ENCODE measurements at regions not wholly inside any gene's neighbourhood (a gene's known extent, or its start where the extent isn't known, plus 50 kb on each side); places are given as distances from the start of the nearest gene placed in this dataset.

GRCh38 chr2:41129988-41130387 is 678.1 kb upstream of the SLC8A1 start:
- 75% methylated on average over 1 of the region's 3 CpGs for WGBS (ENCODE audit: insufficient coverage, low lambda C conversion rate)
- Histone ChIP-seq H3K4me1 (ENCODE audit: control insufficient read depth, insufficient read depth, low read length) (no peaks in the 10 kb centered on the region), H3K9me3 (ENCODE audit: control insufficient read depth, low read depth, low read length) (no peaks in the 10 kb centered on the region), H3K4me3 (ENCODE audit: low read length) (no peak overlapping the region), H3K36me3 (ENCODE audit: control insufficient read depth, insufficient read depth, low read length) (no peaks in the 10 kb centered on the region), H3K27me3 (ENCODE audit: control insufficient read depth, insufficient read depth, low read length) (no peaks in the 10 kb centered on the region), H3K27ac (ENCODE audit: low read length) (no peak overlapping the region)
- DNase-seq = no peak

GRCh38 chr2:41137031-41137430 is 685.1 kb upstream of the SLC8A1 start:
- Histone ChIP-seq H3K4me1 (ENCODE audit: control insufficient read depth, insufficient read depth, low read length) (no peaks in the 10 kb centered on the region), H3K36me3 (ENCODE audit: control insufficient read depth, insufficient read depth, low read length) (no peaks in the 10 kb centered on the region), H3K27ac (ENCODE audit: low read length) (no peak overlapping the region), H3K27me3 (ENCODE audit: control insufficient read depth, insufficient read depth, low read length) (no peaks in the 10 kb centered on the region), H3K9me3 (ENCODE audit: control insufficient read depth, low read depth, low read length) (no peaks in the 10 kb centered on the region), H3K4me3 (ENCODE audit: low read length) (no peak overlapping the region)
- no peak for DNase-seq
- WGBS (ENCODE audit: insufficient coverage, low lambda C conversion rate) = 71% methylated on average over 1 of the region's 1 CpG

- no peak overlapping the region for H3K27ac ChIP-seq (ENCODE audit: low read length)
- 55% methylated on average over 2 of the region's 5 CpGs for WGBS (ENCODE audit: insufficient coverage, low lambda C conversion rate)
- no peaks in the 10 kb centered on the region for H3K36me3 ChIP-seq (ENCODE audit: control insufficient read depth, insufficient read depth, low read length)
- no peak overlapping the region for H3K4me3 ChIP-seq (ENCODE audit: low read length)
- H3K27me3 ChIP-seq (ENCODE audit: control insufficient read depth, insufficient read depth, low read length) = no peaks in the 10 kb centered on the region
- no peak for DNase-seq
- no peaks in the 10 kb centered on the region for H3K4me1 ChIP-seq (ENCODE audit: control insufficient read depth, insufficient read depth, low read length)
- no peaks in the 10 kb centered on the region for H3K9me3 ChIP-seq (ENCODE audit: control insufficient read depth, low read depth, low read length)
These were observed 689.4 kb upstream of the SLC8A1 start for GRCh38 chr2:41141146-41141791.

- Histone ChIP-seq H3K27ac (ENCODE audit: low read length) (no peak overlapping the region), H3K9me3 (ENCODE audit: control insufficient read depth, low read depth, low read length) (no peaks in the 10 kb centered on the region), H3K4me1 (ENCODE audit: control insufficient read depth, insufficient read depth, low read length) (no peaks in the 10 kb centered on the region), H3K4me3 (ENCODE audit: low read length) (no peak overlapping the region), H3K27me3 (ENCODE audit: control insufficient read depth, insufficient read depth, low read length) (no peaks in the 10 kb centered on the region), H3K36me3 (ENCODE audit: control insufficient read depth, insufficient read depth, low read length) (no peaks in the 10 kb centered on the region)
- no CpG with 5 or more reads among the region's 1 CpG for WGBS (ENCODE audit: insufficient coverage, low lambda C conversion rate)
- DNase-seq = no peak
These were observed 690.6 kb upstream of the SLC8A1 start for GRCh38 chr2:41142478-41142877.

GRCh38 chr2:41145066-41145465 is 693.2 kb upstream of the SLC8A1 start:
- H3K36me3 ChIP-seq (ENCODE audit: control insufficient read depth, insufficient read depth, low read length) = no peaks in the 10 kb centered on the region
- WGBS (ENCODE audit: insufficient coverage, low lambda C conversion rate) = no CpG with 5 or more reads among the region's 1 CpG
- no peaks in the 10 kb centered on the region for H3K27me3 ChIP-seq (ENCODE audit: control insufficient read depth, insufficient read depth, low read length)
- no peaks in the 10 kb centered on the region for H3K4me1 ChIP-seq (ENCODE audit: control insufficient read depth, insufficient read depth, low read length)
- no peaks in the 10 kb centered on the region for H3K9me3 ChIP-seq (ENCODE audit: control insufficient read depth, low read depth, low read length)
- H3K27ac ChIP-seq (ENCODE audit: low read length) = no peak overlapping the region
- H3K4me3 ChIP-seq (ENCODE audit: low read length) = no peak overlapping the region
- DNase-seq = no peak

GRCh38 chr2:41149054-41149453 is 697.2 kb upstream of the SLC8A1 start:
- WGBS (ENCODE audit: insufficient coverage, low lambda C conversion rate) = no CpG with 5 or more reads among the region's 1 CpG
- Histone ChIP-seq H3K27me3 (ENCODE audit: control insufficient read depth, insufficient read depth, low read length) (no peaks in the 10 kb centered on the region), H3K4me3 (ENCODE audit: low read length) (no peak overlapping the region), H3K9me3 (ENCODE audit: control insufficient read depth, low read depth, low read length) (no peaks in the 10 kb centered on the region), H3K36me3 (ENCODE audit: control insufficient read depth, insufficient read depth, low read length) (no peaks in the 10 kb centered on the region), H3K27ac (ENCODE audit: low read length) (no peak overlapping the region), H3K4me1 (ENCODE audit: control insufficient read depth, insufficient read depth, low read length) (no peaks in the 10 kb centered on the region)
- no peak for DNase-seq

- no peaks in the 10 kb centered on the region for H3K4me1 ChIP-seq (ENCODE audit: control insufficient read depth, insufficient read depth, low read length)
- H3K4me3 ChIP-seq (ENCODE audit: low read length) = no peak overlapping the region
- 80% methylated on average over 2 of the region's 4 CpGs for WGBS (ENCODE audit: insufficient coverage, low lambda C conversion rate)
- H3K27me3 ChIP-seq (ENCODE audit: control insufficient read depth, insufficient read depth, low read length) = no peaks in the 10 kb centered on the region
- no peak for DNase-seq
- H3K27ac ChIP-seq (ENCODE audit: low read length) = no peak overlapping the region
- no peaks in the 10 kb centered on the region for H3K9me3 ChIP-seq (ENCODE audit: control insufficient read depth, low read depth, low read length)
- no peaks in the 10 kb centered on the region for H3K36me3 ChIP-seq (ENCODE audit: control insufficient read depth, insufficient read depth, low read length)
These were observed 699.9 kb upstream of the SLC8A1 start for GRCh38 chr2:41151746-41152145.

GRCh38 chr2:41152318-41152717 is 700.4 kb upstream of the SLC8A1 start:
- no peaks in the 10 kb centered on the region for H3K9me3 ChIP-seq (ENCODE audit: control insufficient read depth, low read depth, low read length)
- no peak for DNase-seq
- H3K4me1 ChIP-seq (ENCODE audit: control insufficient read depth, insufficient read depth, low read length) = no peaks in the 10 kb centered on the region
- no peaks in the 10 kb centered on the region for H3K27me3 ChIP-seq (ENCODE audit: control insufficient read depth, insufficient read depth, low read length)
- H3K36me3 ChIP-seq (ENCODE audit: control insufficient read depth, insufficient read depth, low read length) = no peaks in the 10 kb centered on the region
- H3K27ac ChIP-seq (ENCODE audit: low read length) = no peak overlapping the region
- no peak overlapping the region for H3K4me3 ChIP-seq (ENCODE audit: low read length)

- no peaks in the 10 kb centered on the region for H3K27me3 ChIP-seq (ENCODE audit: control insufficient read depth, insufficient read depth, low read length)
- no peaks in the 10 kb centered on the region for H3K4me1 ChIP-seq (ENCODE audit: control insufficient read depth, insufficient read depth, low read length)
- H3K9me3 ChIP-seq (ENCODE audit: control insufficient read depth, low read depth, low read length) = no peaks in the 10 kb centered on the region
- no peak overlapping the region for H3K27ac ChIP-seq (ENCODE audit: low read length)
- no peak for DNase-seq
- H3K36me3 ChIP-seq (ENCODE audit: control insufficient read depth, insufficient read depth, low read length) = no peaks in the 10 kb centered on the region
- 14% methylated on average over 1 of the region's 1 CpG for WGBS (ENCODE audit: insufficient coverage, low lambda C conversion rate)
- H3K4me3 ChIP-seq (ENCODE audit: low read length) = no peak overlapping the region
These were observed 708.5 kb upstream of the SLC8A1 start for GRCh38 chr2:41160439-41160838.

- Histone ChIP-seq H3K27me3 (ENCODE audit: control insufficient read depth, insufficient read depth, low read length) (no peaks in the 10 kb centered on the region), H3K4me1 (ENCODE audit: control insufficient read depth, insufficient read depth, low read length) (no peaks in the 10 kb centered on the region), H3K27ac (ENCODE audit: low read length) (no peak overlapping the region), H3K9me3 (ENCODE audit: control insufficient read depth, low read depth, low read length) (no peaks in the 10 kb centered on the region), H3K36me3 (ENCODE audit: control insufficient read depth, insufficient read depth, low read length) (no peaks in the 10 kb centered on the region), H3K4me3 (ENCODE audit: low read length) (no peak overlapping the region)
- no peak for DNase-seq
- WGBS (ENCODE audit: insufficient coverage, low lambda C conversion rate) = 80% methylated on average over 1 of the region's 2 CpGs
These were observed 715.1 kb upstream of the SLC8A1 start for GRCh38 chr2:41167014-41167413.

GRCh38 chr2:41169744-41170143 is 717.9 kb upstream of the SLC8A1 start:
- no peaks in the 10 kb centered on the region for H3K27me3 ChIP-seq (ENCODE audit: control insufficient read depth, insufficient read depth, low read length)
- no peak for DNase-seq
- no peak overlapping the region for H3K27ac ChIP-seq (ENCODE audit: low read length)
- no peaks in the 10 kb centered on the region for H3K4me1 ChIP-seq (ENCODE audit: control insufficient read depth, insufficient read depth, low read length)
- H3K4me3 ChIP-seq (ENCODE audit: low read length) = no peak overlapping the region
- no peaks in the 10 kb centered on the region for H3K36me3 ChIP-seq (ENCODE audit: control insufficient read depth, insufficient read depth, low read length)
- no CpG with 5 or more reads among the region's 2 CpGs for WGBS (ENCODE audit: insufficient coverage, low lambda C conversion rate)
- H3K9me3 ChIP-seq (ENCODE audit: control insufficient read depth, low read depth, low read length) = no peaks in the 10 kb centered on the region
